OCI-LY1 (cell line): ENCODE measurements at regions not wholly inside any gene's neighbourhood (a gene's known extent, or its start where the extent isn't known, plus 50 kb on each side); places are given as distances from the start of the nearest gene placed in this dataset.

Experiments used
- EZH2 ChIP-seq: fragments of 200-600 bp; sonication (generic), shearing (Covaris generic); IDR thresholded peaks from 2 replicates; pipeline ENCODE4 v1.8.0; 2017; ENCODE audit warnings: borderline replicate concordance, mixed run types, mild to moderate bottlenecking, antibody characterized with exemption, low read length, moderate library complexity, mixed read lengths
- TF ChIP-seq, protein P1 (sequence below): fragments of 200-600 bp; sonication (generic), shearing (Covaris generic); IDR thresholded peaks from 2 replicates; pipeline ENCODE4 v1.5.1; 2017; ENCODE audit warnings: mild to moderate bottlenecking, antibody characterized with exemption, low read length, moderate library complexity, mixed read lengths

GRCh38 chr11:122365610-122366360 lies 249.8 kb upstream of the BLID start:
- TF ChIP-seq, protein P1, sequence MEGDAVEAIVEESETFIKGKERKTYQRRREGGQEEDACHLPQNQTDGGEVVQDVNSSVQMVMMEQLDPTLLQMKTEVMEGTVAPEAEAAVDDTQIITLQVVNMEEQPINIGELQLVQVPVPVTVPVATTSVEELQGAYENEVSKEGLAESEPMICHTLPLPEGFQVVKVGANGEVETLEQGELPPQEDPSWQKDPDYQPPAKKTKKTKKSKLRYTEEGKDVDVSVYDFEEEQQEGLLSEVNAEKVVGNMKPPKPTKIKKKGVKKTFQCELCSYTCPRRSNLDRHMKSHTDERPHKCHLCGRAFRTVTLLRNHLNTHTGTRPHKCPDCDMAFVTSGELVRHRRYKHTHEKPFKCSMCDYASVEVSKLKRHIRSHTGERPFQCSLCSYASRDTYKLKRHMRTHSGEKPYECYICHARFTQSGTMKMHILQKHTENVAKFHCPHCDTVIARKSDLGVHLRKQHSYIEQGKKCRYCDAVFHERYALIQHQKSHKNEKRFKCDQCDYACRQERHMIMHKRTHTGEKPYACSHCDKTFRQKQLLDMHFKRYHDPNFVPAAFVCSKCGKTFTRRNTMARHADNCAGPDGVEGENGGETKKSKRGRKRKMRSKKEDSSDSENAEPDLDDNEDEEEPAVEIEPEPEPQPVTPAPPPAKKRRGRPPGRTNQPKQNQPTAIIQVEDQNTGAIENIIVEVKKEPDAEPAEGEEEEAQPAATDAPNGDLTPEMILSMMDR: no peak
- no peak for TF ChIP-seq EZH2
